HG02973 (cell line): ENCODE measurements at regions not wholly inside any gene's neighbourhood (a gene's known extent, or its start where the extent isn't known, plus 50 kb on each side); places are given as distances from the start of the nearest gene placed in this dataset.
A peak's percentile ranks its signal among the peaks of the same experiment; 100 is the strongest.
"Not testable (repeated sequence)": the region's sequence is repeated elsewhere in the genome, so short reads cannot be mapped to it uniquely, and the experiment has no call there.

Source experiments
- ATAC-seq: cut with Tn5 transposase; IDR thresholded peaks from one replicate; pipeline ENCODE4 v1.9.1; 2021; ENCODE audit warnings: moderate library complexity; ENCODE audit not compliant: unreplicated experiment

GRCh38 chrX:44675362-44676024 is 132.8 kb upstream of the FUNDC1 start:
- ATAC-seq: no peak

- no peak for ATAC-seq
These were observed 132.2 kb upstream of the FUNDC1 start for GRCh38 chrX:44674906-44675305.

- ATAC-seq: no peak
These were observed 127.0 kb upstream of the FUNDC1 start for GRCh38 chrX:44669626-44670025.

GRCh38 chrX:44667771-44668170 is 125.1 kb upstream of the FUNDC1 start:
- no peak for ATAC-seq

- not testable (repeated sequence) for ATAC-seq
These were observed 115.1 kb upstream of the FUNDC1 start for GRCh38 chrX:44657718-44658246.

- no peak for ATAC-seq
These were observed 108.7 kb upstream of the FUNDC1 start for GRCh38 chrX:44651358-44651757.

GRCh38 chrX:44643723-44644122 is 101.1 kb upstream of the FUNDC1 start:
- no peak for ATAC-seq

GRCh38 chrX:44637282-44637681 is 94.6 kb upstream of the FUNDC1 start:
- ATAC-seq: no peak

GRCh38 chrX:44621078-44621477 is 78.4 kb upstream of the FUNDC1 start:
- no peak for ATAC-seq

- ATAC-seq: no peak
These were observed 76.4 kb upstream of the FUNDC1 start for GRCh38 chrX:44619039-44619438.

GRCh38 chrX:44596277-44596676 is 53.6 kb upstream of the FUNDC1 start:
- ATAC-seq: peak; percentile 87
